Amniotic stem cell (primary cell): ENCODE measurements at regions not wholly inside any gene's neighbourhood (a gene's known extent, or its start where the extent isn't known, plus 50 kb on each side); places are given as distances from the start of the nearest gene placed in this dataset.

ENCODE experiments used
- DNase-seq: peaks from one replicate; lab custom pipeline; 2025; lab: John Stamatoyannopoulos, UW

GRCh38 chr14:101456246-101457175 lies 104.8 kb upstream of the DIO3 start:
- DNase-seq = no peak

- DNase-seq = no peak
Measured at GRCh38 chr14:101457301-101457935, 103.9 kb upstream of the DIO3 start.

- no peak for DNase-seq
Measured at GRCh38 chr14:101457936-101458740, 103.2 kb upstream of the DIO3 start.

- no peak for DNase-seq
Measured at GRCh38 chr14:101458741-101459550, 102.3 kb upstream of the DIO3 start.

- no peak for DNase-seq
Measured at GRCh38 chr14:101459551-101459900, 101.8 kb upstream of the DIO3 start.

- no peak for DNase-seq
Measured at GRCh38 chr14:101460521-101460920, 100.8 kb upstream of the DIO3 start.

- no peak for DNase-seq
Measured at GRCh38 chr14:101460986-101461750, 100.1 kb upstream of the DIO3 start.

GRCh38 chr14:101461891-101462290 lies 99.4 kb upstream of the DIO3 start:
- DNase-seq = no peak

GRCh38 chr14:101462726-101463565 lies 98.3 kb upstream of the DIO3 start:
- DNase-seq = no peak

- DNase-seq = no peak
Measured at GRCh38 chr14:101463566-101464171, 97.6 kb upstream of the DIO3 start.

- no peak for DNase-seq
Measured at GRCh38 chr14:101464310-101464983, 96.8 kb upstream of the DIO3 start.

- DNase-seq = no peak
Measured at GRCh38 chr14:101464984-101465794, 96.1 kb upstream of the DIO3 start.

GRCh38 chr14:101465795-101466448 lies 95.4 kb upstream of the DIO3 start:
- no peak for DNase-seq

GRCh38 chr14:101466456-101467180 lies 94.7 kb upstream of the DIO3 start:
- no peak for DNase-seq

- DNase-seq = no peak
Measured at GRCh38 chr14:101467181-101467926, 93.9 kb upstream of the DIO3 start.
